ENCODE measurements at regions not wholly inside any gene's neighbourhood (a gene's known extent, or its start where the extent isn't known, plus 50 kb on each side); places are given as distances from the start of the nearest gene placed in this dataset.

- Histone ChIP-seq H2AFZ (ENCODE audit: control insufficient read depth, low read depth, low read length) (no peak overlapping the region), H3K36me3 (ENCODE audit: control insufficient read depth in 2 of 2, insufficient read depth in 2 of 2, low read length in 1 of 2) (no peaks in the 10 kb centered on the region), H3K4me3 (no peak overlapping the region), H3K4me2 (ENCODE audit: control insufficient read depth, insufficient read depth) (no peak overlapping the region), H3K9ac (ENCODE audit: control insufficient read depth, insufficient read depth, low read length) (no peak overlapping the region), H3K4me1 (ENCODE audit: control insufficient read depth, insufficient read depth, low read length) (no peaks in the 10 kb centered on the region), H3K79me2 (ENCODE audit: control insufficient read depth, insufficient read depth, low read length) (no peaks in the 10 kb centered on the region), H3K27ac (ENCODE audit: control insufficient read depth, insufficient read depth) (no peak overlapping the region), H3K9me3 (replicated peaks; ENCODE audit: control insufficient read depth, insufficient read depth, low read length) (no peaks in the 10 kb centered on the region), H4K20me1 (ENCODE audit: control insufficient read depth, insufficient read depth) (no peaks in the 10 kb centered on the region), H3K27me3 (replicated peaks in 1 of 2; ENCODE audit: control insufficient read depth in 2 of 2, insufficient read depth in 2 of 2, low read length in 1 of 2) (no peaks in the 10 kb centered on the region)
- DNase-seq (ENCODE audit: low read depth, low spot score) (no peak), FAIRE-seq (no peak), ATAC-seq (no peak)
- WGBS (ENCODE audit: insufficient coverage, insufficient replicate concordance, low lambda C conversion rate, missing lambda C conversion rate) = 0% methylated on average over 1 of the region's 1 CpG
- in situ Hi-C loops (cut with MboI) (no loop called here), intact Hi-C loops (cut with micrococcal nuclease; ENCODE audit: unreplicated experiment) (no loop called here)
- BruUV-seq (replicated peaks) = no TSS peak
- ChIA-PET SMC1A (ENCODE audit: uncharacterized antibody, unreplicated experiment) (interaction anchor here (0.6 kb wide), 1 partner anchor 517 kb away, joined by 3 read pairs; no protein-coding TSS in a partner anchor), RAD21 (ENCODE audit: unreplicated experiment) (no interaction called here), CTCF (no interaction called here), POLR2A (no interaction called here)
- TF ChIP-seq ZNF24 (IDR thresholded peaks at IDR 0.05) (no peak), TBL1XR1 (IDR thresholded peaks at IDR 0.05; ENCODE audit: low read depth, low read length) (no peak), RFX5 (IDR thresholded peaks at IDR 0.05; ENCODE audit: low read depth, low read length) (no peak), TARDBP (IDR thresholded peaks at IDR 0.05; ENCODE audit: borderline replicate concordance) (no peak), HDAC6 (IDR thresholded peaks at IDR 0.05; ENCODE audit: unreplicated experiment) (no peak), BCL11A (IDR thresholded peaks at IDR 0.05; ENCODE audit: low read depth, low read length) (no peak), ASH2L (IDR thresholded peaks at IDR 0.05; ENCODE audit: borderline replicate concordance, low read depth) (no peak), SREBF2 (IDR thresholded peaks at IDR 0.05; ENCODE audit: low read length) (no peak), CHD4 (IDR thresholded peaks at IDR 0.05) (no peak), ZBTB11 (CRISPR knock-in tag; IDR thresholded peaks at IDR 0.05) (no peak), CTCF (IDR thresholded peaks at IDR 0.05 in 2 of 3, conservative IDR thresholded peaks at IDR 0.05 in 1 of 3; ENCODE audit: control insufficient read depth in 2 of 3, extremely low read depth in 1 of 3, insufficient read depth in 1 of 3, low read depth in 3 of 3, low read length in 3 of 3) (no peak), GATAD2B (conservative IDR thresholded peaks at IDR 0.05; ENCODE audit: low read depth) (no peak), CHD2 (IDR thresholded peaks at IDR 0.05; ENCODE audit: borderline replicate concordance, low read depth, low read length) (no peak), STAT1 (conservative IDR thresholded peaks at IDR 0.05) (no peak), RBBP5 (conservative IDR thresholded peaks at IDR 0.05) (no peak), RAD21 (IDR thresholded peaks at IDR 0.05; ENCODE audit: insufficient read depth, low read depth, low read length) (no peak), EGR1 (IDR thresholded peaks at IDR 0.05; ENCODE audit: borderline replicate concordance in 1 of 2, low read depth in 2 of 2, low read length in 2 of 2) (no peak), SP1 (IDR thresholded peaks at IDR 0.05; ENCODE audit: low read depth, low read length) (no peak), ETV6 (conservative IDR thresholded peaks at IDR 0.05 in 1 of 2, IDR thresholded peaks at IDR 0.05 in 1 of 2; ENCODE audit: borderline replicate concordance in 1 of 2, low read depth in 1 of 2) (no peak)
Observed at GRCh38 chr5:130651440-130651839, 513.6 kb downstream of the HINT1 start.
